ENCODE measurements at regions not wholly inside any gene's neighbourhood (a gene's known extent, or its start where the extent isn't known, plus 50 kb on each side); places are given as distances from the start of the nearest gene placed in this dataset.

DNA sequence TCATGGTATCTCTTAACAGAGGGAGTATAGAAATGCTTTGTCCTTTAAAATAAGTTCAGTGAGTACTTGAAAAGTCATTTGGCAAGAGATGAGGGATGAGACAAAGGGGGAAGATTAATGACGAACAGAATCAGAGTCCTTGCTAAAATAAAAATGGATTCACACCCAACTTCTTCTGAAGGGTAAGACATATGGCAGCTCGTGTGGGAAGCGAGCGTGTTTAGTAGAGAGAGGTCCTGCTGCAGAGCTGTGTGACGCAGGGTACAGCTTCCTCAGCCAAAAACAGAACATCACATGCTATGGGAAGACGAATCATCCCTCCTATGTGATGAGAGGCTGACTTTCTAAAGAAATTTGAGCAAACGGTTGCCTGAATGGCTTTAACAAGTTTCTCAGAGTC, 158.5 kb upstream of the LMO4 start:
- peaks cover 1 to 7% of the 10 kb centered on the region in 2 experiments for H3K27me3 ChIP-seq (ENCODE audit: control insufficient read depth in 2 of 2, insufficient read depth in 2 of 2, low read length in 2 of 2)
- H3K79me2 ChIP-seq (ENCODE audit: control insufficient read depth, insufficient read depth, low read length): no peaks in the 10 kb centered on the region
- H3K4me1 ChIP-seq (ENCODE audit: control insufficient read depth, extremely low read depth, insufficient read depth, low read length): no peaks in the 10 kb centered on the region
- intact Hi-C loops (cut with micrococcal nuclease): no loop called here
- no peaks in the 10 kb centered on the region for H3K9me1 ChIP-seq (replicated peaks; ENCODE audit: control insufficient read depth, extremely low read depth, insufficient read depth, low read length)
- H2AFZ ChIP-seq (ENCODE audit: low read depth, low read length): no peak overlapping the region
- FAIRE-seq (no peak), DNase-seq (ENCODE audit: low read depth, low spot score) (no peak)
- TF ChIP-seq POLR2AphosphoS5 (IDR thresholded peaks at IDR 0.05; ENCODE audit: insufficient read depth, low read depth, low read length): no peak
- no peaks in the 10 kb centered on the region for H3K36me3 ChIP-seq (ENCODE audit: control insufficient read depth in 2 of 2, extremely low read depth in 1 of 2, insufficient read depth in 2 of 2, low read length in 2 of 2)
- H3K9ac ChIP-seq (replicated peaks; ENCODE audit: extremely low read depth, insufficient read depth, low read length): no peak overlapping the region
- H4K20me1 ChIP-seq (replicated peaks; ENCODE audit: control insufficient read depth, extremely low read depth, insufficient read depth, low read length): no peaks in the 10 kb centered on the region
- POLR2A ChIA-PET: no interaction called here
- H3K27ac ChIP-seq (ENCODE audit: insufficient read depth, low read depth, low read length): no peak overlapping the region
- dilution Hi-C loops (cut with MboI; ENCODE audit: extremely low pct_ligation_motif_present, low sequenced_read_pairs): no loop called here
- no TSS peak for BruUV-seq (replicated peaks)
- no peak overlapping the region for H3K4me3 ChIP-seq (replicated peaks in 1 of 3; ENCODE audit: insufficient read depth in 1 of 3, low read depth in 1 of 3, low read length in 3 of 3)
- CTCF ChIA-PET: no interaction called here
- H3K9me3 ChIP-seq (replicated peaks; ENCODE audit: control insufficient read depth, insufficient read depth, low read length): no peaks in the 10 kb centered on the region
- no peak overlapping the region for H3K4me2 ChIP-seq (ENCODE audit: insufficient read depth, low read length)

DNA sequence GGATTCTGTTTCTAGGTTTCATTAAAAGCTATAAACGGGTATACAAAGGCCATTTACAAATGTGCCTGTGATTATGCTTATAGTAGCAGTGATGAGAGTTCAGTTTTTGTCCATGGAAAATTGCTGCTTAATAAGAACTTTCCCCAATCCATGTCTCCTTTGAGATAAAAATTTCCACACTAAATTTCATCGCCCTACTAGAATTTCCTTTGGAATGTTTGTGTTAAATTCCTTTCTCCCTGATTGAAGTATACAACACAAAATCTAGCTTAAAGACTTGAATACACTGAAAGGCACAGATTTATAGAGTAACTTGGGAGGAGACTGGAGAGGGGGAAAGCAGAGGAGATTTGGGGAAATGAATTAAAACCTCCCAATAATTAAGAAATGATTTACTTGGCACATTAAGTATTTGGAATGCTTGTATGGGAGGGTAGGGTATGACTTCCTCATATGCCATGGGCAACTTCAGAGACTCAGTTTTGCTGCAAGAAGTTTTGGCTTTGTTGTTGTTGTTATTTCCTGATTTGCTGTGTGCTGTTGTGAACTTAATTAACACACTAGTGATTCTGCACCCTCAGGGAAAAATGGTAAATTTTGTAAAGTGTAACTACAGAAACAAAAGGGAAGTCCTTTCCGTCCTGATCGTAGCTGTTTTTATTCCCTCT, 157.6 kb upstream of the LMO4 start:
- H3K4me1 ChIP-seq (ENCODE audit: control insufficient read depth, extremely low read depth, insufficient read depth, low read length): no peaks in the 10 kb centered on the region
- no peak for DNase-seq (ENCODE audit: low read depth, low spot score)
- no peaks in the 10 kb centered on the region for H3K9me1 ChIP-seq (replicated peaks; ENCODE audit: control insufficient read depth, extremely low read depth, insufficient read depth, low read length)
- H4K20me1 ChIP-seq (replicated peaks; ENCODE audit: control insufficient read depth, extremely low read depth, insufficient read depth, low read length): no peaks in the 10 kb centered on the region
- no peak overlapping the region for H3K9ac ChIP-seq (replicated peaks; ENCODE audit: extremely low read depth, insufficient read depth, low read length)
- no peak for TF ChIP-seq POLR2A (IDR thresholded peaks at IDR 0.05; ENCODE audit: low read depth, low read length)
- TF ChIP-seq, protein P1, sequence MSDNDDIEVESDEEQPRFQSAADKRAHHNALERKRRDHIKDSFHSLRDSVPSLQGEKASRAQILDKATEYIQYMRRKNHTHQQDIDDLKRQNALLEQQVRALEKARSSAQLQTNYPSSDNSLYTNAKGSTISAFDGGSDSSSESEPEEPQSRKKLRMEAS (IDR thresholded peaks at IDR 0.05; ENCODE audit: insufficient read depth, insufficient read length): no peak
- TF ChIP-seq FOS (IDR thresholded peaks at IDR 0.05; ENCODE audit: borderline replicate concordance, insufficient read depth, low read length): no peak
- no peak for TF ChIP-seq MYC (IDR thresholded peaks at IDR 0.05; ENCODE audit: low read depth, low read length)
- no peak for TF ChIP-seq GATA2 (IDR thresholded peaks at IDR 0.05; ENCODE audit: insufficient read depth, insufficient read length, low read depth, low read length)
- TF ChIP-seq EZH2 (IDR thresholded peaks at IDR 0.05; ENCODE audit: borderline replicate concordance, low read depth, low read length, severe bottlenecking): no peak
- TF ChIP-seq, protein P2, sequence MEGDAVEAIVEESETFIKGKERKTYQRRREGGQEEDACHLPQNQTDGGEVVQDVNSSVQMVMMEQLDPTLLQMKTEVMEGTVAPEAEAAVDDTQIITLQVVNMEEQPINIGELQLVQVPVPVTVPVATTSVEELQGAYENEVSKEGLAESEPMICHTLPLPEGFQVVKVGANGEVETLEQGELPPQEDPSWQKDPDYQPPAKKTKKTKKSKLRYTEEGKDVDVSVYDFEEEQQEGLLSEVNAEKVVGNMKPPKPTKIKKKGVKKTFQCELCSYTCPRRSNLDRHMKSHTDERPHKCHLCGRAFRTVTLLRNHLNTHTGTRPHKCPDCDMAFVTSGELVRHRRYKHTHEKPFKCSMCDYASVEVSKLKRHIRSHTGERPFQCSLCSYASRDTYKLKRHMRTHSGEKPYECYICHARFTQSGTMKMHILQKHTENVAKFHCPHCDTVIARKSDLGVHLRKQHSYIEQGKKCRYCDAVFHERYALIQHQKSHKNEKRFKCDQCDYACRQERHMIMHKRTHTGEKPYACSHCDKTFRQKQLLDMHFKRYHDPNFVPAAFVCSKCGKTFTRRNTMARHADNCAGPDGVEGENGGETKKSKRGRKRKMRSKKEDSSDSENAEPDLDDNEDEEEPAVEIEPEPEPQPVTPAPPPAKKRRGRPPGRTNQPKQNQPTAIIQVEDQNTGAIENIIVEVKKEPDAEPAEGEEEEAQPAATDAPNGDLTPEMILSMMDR (IDR thresholded peaks at IDR 0.05; ENCODE audit: extremely low read depth in 1 of 2, insufficient read depth in 1 of 2, low read depth in 1 of 2, low read length in 2 of 2): no peak
- TF ChIP-seq JUN (IDR thresholded peaks at IDR 0.05; ENCODE audit: borderline replicate concordance, insufficient read depth, insufficient read length, low read depth): no peak
- no peak for TF ChIP-seq POLR2AphosphoS5 (IDR thresholded peaks at IDR 0.05; ENCODE audit: insufficient read depth, low read depth, low read length)
- H3K79me2 ChIP-seq (ENCODE audit: control insufficient read depth, insufficient read depth, low read length): no peaks in the 10 kb centered on the region
- ChIA-PET CTCF (no interaction called here), POLR2A (no interaction called here)
- H3K27me3 ChIP-seq (ENCODE audit: control insufficient read depth in 2 of 2, insufficient read depth in 2 of 2, low read length in 2 of 2): peaks cover 1 to 7% of the 10 kb centered on the region in 2 experiments
- no peak overlapping the region for H3K4me3 ChIP-seq (replicated peaks in 1 of 3; ENCODE audit: insufficient read depth in 1 of 3, low read depth in 1 of 3, low read length in 3 of 3)
- intact Hi-C loops (cut with micrococcal nuclease): no loop called here
- FAIRE-seq: no peak
- BruUV-seq (replicated peaks): no TSS peak
- no peak overlapping the region for H3K4me2 ChIP-seq (ENCODE audit: insufficient read depth, low read length)
- dilution Hi-C loops (cut with MboI; ENCODE audit: extremely low pct_ligation_motif_present, low sequenced_read_pairs): no loop called here
- no peak overlapping the region for H3K27ac ChIP-seq (ENCODE audit: insufficient read depth, low read depth, low read length)
- H3K36me3 ChIP-seq (ENCODE audit: control insufficient read depth in 2 of 2, extremely low read depth in 1 of 2, insufficient read depth in 2 of 2, low read length in 2 of 2): no peaks in the 10 kb centered on the region
- no peak overlapping the region for H2AFZ ChIP-seq (ENCODE audit: low read depth, low read length)
- no peaks in the 10 kb centered on the region for H3K9me3 ChIP-seq (replicated peaks; ENCODE audit: control insufficient read depth, insufficient read depth, low read length)
